ENCODE measurements at regions not wholly inside any gene's neighbourhood (a gene's known extent, or its start where the extent isn't known, plus 50 kb on each side); places are given as distances from the start of the nearest gene placed in this dataset.

DNA sequence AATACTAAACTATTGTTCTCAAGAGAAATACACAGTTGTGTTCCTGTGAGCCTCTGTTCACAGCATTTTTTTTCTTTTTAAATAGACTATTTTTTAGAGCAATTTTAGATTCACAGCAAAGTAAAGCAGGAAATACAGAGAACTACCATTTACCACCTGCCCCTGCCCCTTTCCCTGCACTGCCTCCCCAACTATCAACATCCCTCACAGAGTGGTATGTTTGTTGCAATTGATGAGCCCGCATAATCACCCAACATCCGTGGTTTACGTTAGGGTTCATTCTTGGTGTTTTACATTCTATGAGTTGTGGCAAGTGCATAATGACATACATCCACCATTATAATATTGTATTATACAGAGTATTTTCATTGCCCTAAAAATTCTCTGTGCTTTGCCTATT, 71.6 kb upstream of the TNFAIP3 start:
- TF ChIP-seq EZH2 (IDR thresholded peaks at IDR 0.05) (no peak), FOXP2 (optimal IDR thresholded peaks at IDR 0.05; ENCODE audit: control extremely low read depth, extremely low read length, insufficient read depth) (no peak), POLR2AphosphoS5 (IDR thresholded peaks at IDR 0.05; ENCODE audit: borderline replicate concordance, low read depth, low read length) (no peak)
